A549 (cell line): ENCODE measurements at regions not wholly inside any gene's neighbourhood (a gene's known extent, or its start where the extent isn't known, plus 50 kb on each side); places are given as distances from the start of the nearest gene placed in this dataset.

ENCODE experiments used
- ATAC-seq, 2 experiments: fragments of 200-7000 bp in 1 of 2; fragments of >200 bp in 1 of 2; cut with Nextera tagmentation in 1 of 2; cut with Tn5 transposase in 1 of 2; 3 replicates each; pipeline versions ENCODE4 v1.8.0 to v1.9.1; 2018 to 2020; ENCODE audit warnings: mild to moderate bottlenecking in 1 of 2, moderate library complexity in 1 of 2
- CTCF ChIA-PET: fragments of 300-600 bp; sonication (Branson Sonifier 250); formaldehyde crosslinking; extraction: SDS; loops from one replicate; lab custom pipeline; 2021; ENCODE audit warnings: antibody characterized with exemption, inconsistent platforms; lab: Yijun Ruan, JAX
- POLR2A ChIA-PET: fragments of 350-600 bp; formaldehyde crosslinking; extraction: SDS; loops from one replicate; lab custom pipeline; 2021; ENCODE audit warnings: antibody characterized with exemption, inconsistent platforms; lab: Yijun Ruan, JAX
- DNase-seq, 2 experiments: peaks; one replicate each; pipeline versions ENCODE4 v3.0.0 to v3.0.0-alpha.2; 2011 to 2016; ENCODE audit warnings: low read depth in 1 of 2, low spot score in 1 of 2
- FAIRE-seq: peaks from 2 replicates; lab custom pipeline; 2011; peaks lifted over from hg19 to GRCh38; lab: Jason Lieb, UNC
- H3K27ac ChIP-seq, 2 experiments: fragments of >200 bp; sonication (Bioruptor Twin); formaldehyde crosslinking; 3 replicates each; pipeline ENCODE4 v1.5.1; 2016 to 2017
- H3K4me1 ChIP-seq: fragments of >200 bp; sonication (Bioruptor Twin); formaldehyde crosslinking; 3 replicates; pipeline ENCODE4 v1.6.1; 2016
- H3K4me2 ChIP-seq: fragments of >200 bp; sonication (Bioruptor Twin); formaldehyde crosslinking; 3 replicates; pipeline ENCODE4 v1.6.1; 2016
- H3K4me3 ChIP-seq: fragments of >200 bp; sonication (Bioruptor Twin); formaldehyde crosslinking; 3 replicates; pipeline ENCODE4 v1.5.1; 2016
- H3K9me3 ChIP-seq: fragments of >200 bp; sonication (Bioruptor Twin); formaldehyde crosslinking; 3 replicates; pipeline ENCODE4 v1.6.1; 2016
- CEBPB ChIP-seq, 2 experiments: fragments of >200 bp in 1 of 2; sonication (Bioruptor Twin) in 1 of 2; formaldehyde crosslinking in 1 of 2; IDR thresholded peaks; 2 replicates each; pipeline ENCODE4 v1.6.1; 2012 to 2016
- CHD2 ChIP-seq: fragments of 150-350 bp; IDR thresholded peaks from 2 replicates; pipeline ENCODE4 v1.6.1; 2014; ENCODE audit warnings: low read length; ENCODE audit not compliant: partially characterized antibody
- CTCF ChIP-seq: fragments of >200 bp; sonication (Bioruptor Twin); formaldehyde crosslinking; IDR thresholded peaks from 3 replicates; pipeline ENCODE4 v1.5.1; 2016
- E2F6 ChIP-seq: IDR thresholded peaks from 2 replicates; pipeline ENCODE4 v1.6.1; 2012; ENCODE audit warnings: low read depth, borderline replicate concordance
- EHMT2 ChIP-seq: fragments of 200-600 bp; sonication (generic); IDR thresholded peaks from 2 replicates; pipeline ENCODE4 v1.6.1; 2016; ENCODE audit warnings: antibody characterized with exemption, low read depth, mild to moderate bottlenecking, moderate library complexity
- EP300 ChIP-seq, 2 experiments: fragments of >200 bp; sonication (Bioruptor Twin); formaldehyde crosslinking; IDR thresholded peaks; 2 replicates in 1 of 2; 3 replicates in 1 of 2; pipeline ENCODE4 v1.6.1; 2016 to 2017
- ESRRA ChIP-seq: fragments of 150-350 bp; IDR thresholded peaks from 2 replicates; pipeline ENCODE4 v1.6.1; 2014; ENCODE audit warnings: mild to moderate bottlenecking, low read length, borderline replicate concordance
- HOXA7 ChIP-seq: fragments of 250-450 bp; sonication (Bioruptor Pico); IDR thresholded peaks from 2 replicates; pipeline ENCODE4 v1.5.0; 2020; ENCODE audit warnings: mild to moderate bottlenecking, moderate library complexity
- KDM1A ChIP-seq: fragments of 200-600 bp; sonication (generic); IDR thresholded peaks from 2 replicates; pipeline ENCODE4 v1.6.1; 2016; ENCODE audit warnings: low read depth, mild to moderate bottlenecking
- MAFK ChIP-seq: fragments of 450-650 bp; IDR thresholded peaks from 2 replicates; pipeline ENCODE4 v1.6.1; 2014; ENCODE audit not compliant: partially characterized antibody
- MAX ChIP-seq: IDR thresholded peaks from 2 replicates; pipeline ENCODE4 v1.6.1; 2012
- NFE2L2 ChIP-seq: fragments of 150-350 bp; conservative IDR thresholded peaks from 2 replicates; pipeline ENCODE4 v1.6.1; 2014; ENCODE audit warnings: low read length
- RAD21 ChIP-seq, 2 experiments: fragments of >200 bp in 1 of 2; sonication (Bioruptor Twin) in 1 of 2; formaldehyde crosslinking in 1 of 2; IDR thresholded peaks in 1 of 2; conservative IDR thresholded peaks in 1 of 2; 2 replicates in 1 of 2; 3 replicates in 1 of 2; pipeline ENCODE4 v1.6.1; 2012 to 2018; ENCODE audit warnings: inconsistent platforms in 1 of 2
- RARB ChIP-seq: fragments of 250-450 bp; sonication (Bioruptor Pico); IDR thresholded peaks from 2 replicates; pipeline ENCODE4 v1.8.0; 2021; ENCODE audit warnings: mild to moderate bottlenecking, moderate library complexity
- RNF2 ChIP-seq: fragments of 200-600 bp; sonication (generic); IDR thresholded peaks from 2 replicates; pipeline ENCODE4 v1.6.1; 2016; ENCODE audit warnings: low read depth, mild to moderate bottlenecking, antibody characterized with exemption, moderate library complexity, borderline replicate concordance
- SREBF2 ChIP-seq: fragments of 450-650 bp; IDR thresholded peaks from 2 replicates; pipeline ENCODE4 v1.6.1; 2014; ENCODE audit warnings: mild to moderate bottlenecking, moderate library complexity
- TFCP2L1 ChIP-seq: fragments of 250-450 bp; sonication (Bioruptor Pico); IDR thresholded peaks from 2 replicates; pipeline ENCODE4 v1.5.0; 2021; ENCODE audit warnings: mild to moderate bottlenecking
- ZC3H11A ChIP-seq: fragments of 450-650 bp; IDR thresholded peaks from 2 replicates; pipeline ENCODE4 v1.6.1; 2014; ENCODE audit warnings: antibody characterized with exemption, mild to moderate bottlenecking
- ZNF302 ChIP-seq: fragments of 250-450 bp; sonication (Bioruptor Pico); IDR thresholded peaks from 2 replicates; pipeline ENCODE4 v1.9.0; 2021; ENCODE audit warnings: inconsistent platforms, mild to moderate bottlenecking, moderate library complexity
- ZSCAN20 ChIP-seq: fragments of 250-450 bp; sonication (Bioruptor Pico); IDR thresholded peaks from 2 replicates; pipeline ENCODE4 v1.8.0; 2022; ENCODE audit warnings: mild to moderate bottlenecking, moderate library complexity
- WGBS: methylation state at CpG from one replicate; pipeline ENCODE4 v1.1.6; 2017; ENCODE audit errors: missing lambda C conversion rate; 5-methylcytosine and 5-hydroxymethylcytosine counted together
- TF ChIP-seq, protein P1 (sequence below): fragments of 250-450 bp; sonication (Bioruptor Pico); IDR thresholded peaks from 2 replicates; pipeline ENCODE4 v1.5.0; 2021; ENCODE audit warnings: mild to moderate bottlenecking, moderate library complexity, borderline replicate concordance

- no peak for ATAC-seq
- POLR2A ChIA-PET: no interaction called here
- no peak for FAIRE-seq
- H3K27ac ChIP-seq: no peak overlapping the region
- TF ChIP-seq ZSCAN20 (no peak), ZNF302 (CRISPR knock-in tag) (no peak), HOXA7 (CRISPR knock-in tag) (no peak), ZC3H11A (no peak), MAX (no peak), RAD21 (conservative IDR thresholded peaks at IDR 0.05 in 1 of 2, IDR thresholded peaks at IDR 0.05 in 1 of 2) (no peak), MAFK (no peak), CTCF (no peak)
- TF ChIP-seq, all 56 proteins: peak for 0
- Histone ChIP-seq H3K4me1 (no peaks in the 10 kb centered on the region), H3K4me2 (no peak overlapping the region), H3K4me3 (no peak overlapping the region), H3K9me3 (peaks cover 19% of the 10 kb centered on the region; the same call in 2 of the 3 replicates)
- WGBS: 10% methylated on average over 2 of the region's 16 CpGs
- DNase-seq: no peak
- CTCF ChIA-PET: no interaction called here
Measured at GRCh38 chr22:49214976-49215375, 612.7 kb downstream of the BRD1 start.

- POLR2A ChIA-PET: no interaction called here
- DNase-seq (no peak), ATAC-seq (no peak), FAIRE-seq (no peak)
- CTCF ChIA-PET: no interaction called here
- Histone ChIP-seq H3K4me2 (no peak overlapping the region), H3K27ac (no peak overlapping the region), H3K9me3 (peaks cover 14% of the 10 kb centered on the region; the same call in 2 of the 3 replicates), H3K4me1 (peaks cover 3% of the 10 kb centered on the region; the same call in 1 of the 3 replicates), H3K4me3 (no peak overlapping the region)
- TF ChIP-seq, protein P1, sequence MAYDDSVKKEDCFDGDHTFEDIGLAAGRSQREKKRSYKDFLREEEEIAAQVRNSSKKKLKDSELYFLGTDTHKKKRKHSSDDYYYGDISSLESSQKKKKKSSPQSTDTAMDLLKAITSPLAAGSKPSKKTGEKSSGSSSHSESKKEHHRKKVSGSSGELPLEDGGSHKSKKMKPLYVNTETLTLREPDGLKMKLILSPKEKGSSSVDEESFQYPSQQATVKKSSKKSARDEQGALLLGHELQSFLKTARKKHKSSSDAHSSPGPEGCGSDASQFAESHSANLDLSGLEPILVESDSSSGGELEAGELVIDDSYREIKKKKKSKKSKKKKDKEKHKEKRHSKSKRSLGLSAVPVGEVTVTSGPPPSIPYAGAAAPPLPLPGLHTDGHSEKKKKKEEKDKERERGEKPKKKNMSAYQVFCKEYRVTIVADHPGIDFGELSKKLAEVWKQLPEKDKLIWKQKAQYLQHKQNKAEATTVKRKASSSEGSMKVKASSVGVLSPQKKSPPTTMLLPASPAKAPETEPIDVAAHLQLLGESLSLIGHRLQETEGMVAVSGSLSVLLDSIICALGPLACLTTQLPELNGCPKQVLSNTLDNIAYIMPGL (CRISPR knock-in tag): no peak
- TF ChIP-seq ESRRA (no peak), CEBPB (IDR thresholded peaks at IDR 0.05) (no peak), TFCP2L1 (no peak), ZC3H11A (no peak), EP300 (IDR thresholded peaks at IDR 0.05) (no peak), ZNF302 (CRISPR knock-in tag) (no peak), RARB (no peak), CHD2 (no peak), RNF2 (no peak), NFE2L2 (no peak), SREBF2 (no peak)
- WGBS: 36% methylated on average over 17 of the region's 18 CpGs
Measured at GRCh38 chr22:49213731-49214352, 613.8 kb downstream of the BRD1 start.

DNA sequence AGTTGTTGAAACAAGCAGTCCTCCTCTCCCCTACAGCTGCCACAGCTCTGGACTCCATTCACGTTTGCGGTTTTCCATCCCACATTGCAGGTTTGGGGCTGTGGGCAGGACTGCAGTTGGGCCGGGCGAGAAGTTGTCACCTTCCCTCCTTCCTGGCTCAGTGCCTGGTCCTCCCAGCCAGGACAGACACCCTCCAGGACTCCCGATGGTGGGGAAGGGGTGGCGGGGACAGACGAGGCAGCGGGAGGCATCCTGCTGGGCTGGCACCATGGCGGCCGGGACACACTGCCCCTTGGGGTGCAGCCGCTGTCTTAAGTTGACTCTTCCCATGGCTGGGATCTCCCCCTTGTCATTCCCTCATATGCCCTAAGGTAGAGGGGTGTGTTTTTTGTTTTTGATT is 615.2 kb downstream of the BRD1 start:
- Histone ChIP-seq H3K4me2 (no peak overlapping the region), H3K4me1 (peaks cover 3% of the 10 kb centered on the region; the same call in 1 of the 3 replicates), H3K27ac (no peak overlapping the region), H3K4me3 (no peak overlapping the region), H3K9me3 (0 out of 3 replicates have a peak, but pooled peaks cover 2% of the 10 kb centered on the region)
- DNase-seq (no peak), ATAC-seq (no peak), FAIRE-seq (no peak)
- WGBS: 39% methylated on average over 11 of the region's 11 CpGs
- ChIA-PET CTCF (no interaction called here), POLR2A (no interaction called here)
- TF ChIP-seq KDM1A (no peak), E2F6 (no peak), EHMT2 (no peak), CTCF (no peak), EP300 (IDR thresholded peaks at IDR 0.05) (no peak)
- TF ChIP-seq, all 56 proteins: peak for 0
